HG03159 (cell line): ENCODE measurements at regions not wholly inside any gene's neighbourhood (a gene's known extent, or its start where the extent isn't known, plus 50 kb on each side); places are given as distances from the start of the nearest gene placed in this dataset.
"Not testable (repeated sequence)": the region's sequence is repeated elsewhere in the genome, so short reads cannot be mapped to it uniquely, and the experiment has no call there.

Experiments used
- ATAC-seq: cut with Tn5 transposase; IDR thresholded peaks from one replicate; pipeline ENCODE4 v1.9.1; 2021; ENCODE audit warnings: mild to moderate bottlenecking, moderate library complexity; ENCODE audit not compliant: unreplicated experiment

DNA sequence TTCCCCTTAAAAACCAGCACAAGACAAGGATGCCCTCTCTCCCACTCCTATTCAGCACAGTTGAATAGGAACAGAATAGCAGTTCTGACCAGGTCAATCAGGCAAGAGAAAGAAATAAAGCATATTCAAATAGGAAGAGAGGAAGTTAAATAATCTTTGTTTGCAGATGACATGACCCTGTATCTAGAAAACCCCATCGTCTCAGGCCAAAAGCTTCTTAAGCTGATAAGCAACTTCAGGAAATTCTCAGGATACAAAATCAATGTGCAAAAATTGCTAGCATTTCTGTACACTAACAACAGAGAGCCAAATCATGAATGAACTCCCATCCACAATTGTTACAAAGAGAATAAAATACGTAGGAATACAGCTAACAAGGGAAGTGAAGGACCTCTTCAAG is 394.1 kb upstream of the NFIA start:
- not testable (repeated sequence) for ATAC-seq

DNA sequence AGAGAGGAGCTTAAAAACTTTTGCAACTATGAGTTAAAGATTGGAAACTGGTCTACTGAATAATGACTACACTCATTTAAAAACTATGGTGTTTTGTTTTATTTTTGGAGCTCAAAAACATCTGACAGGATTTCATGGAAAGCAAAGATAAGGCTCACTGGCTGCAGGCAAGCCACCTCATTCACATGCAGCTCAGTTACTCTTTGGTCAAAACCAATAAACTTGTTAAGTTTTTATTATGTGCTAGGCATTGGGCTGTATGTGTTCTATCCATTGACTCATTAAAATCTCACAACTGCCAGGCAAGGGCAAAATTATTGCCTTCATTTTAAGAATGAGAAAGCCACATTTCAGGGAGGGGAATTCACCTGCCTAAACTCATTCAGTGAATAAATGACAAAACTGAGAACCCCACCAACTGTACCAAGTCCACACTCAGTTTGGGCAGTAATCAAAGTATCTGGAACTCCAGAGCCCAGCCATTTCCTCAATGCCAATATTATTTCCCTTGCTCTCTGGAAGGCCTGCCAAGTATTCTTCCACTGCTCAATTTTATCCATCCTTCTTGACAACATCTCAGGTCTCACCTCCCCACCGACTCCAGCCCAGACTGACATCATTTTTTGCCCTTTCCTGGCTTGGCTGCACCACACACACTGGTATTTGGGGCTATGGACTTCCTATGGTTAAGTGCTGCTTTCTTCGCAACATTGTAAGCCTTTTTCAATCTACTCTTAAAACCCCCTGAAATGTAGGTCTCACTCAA is 401.1 kb upstream of the NFIA start:
- ATAC-seq: no peak

DNA sequence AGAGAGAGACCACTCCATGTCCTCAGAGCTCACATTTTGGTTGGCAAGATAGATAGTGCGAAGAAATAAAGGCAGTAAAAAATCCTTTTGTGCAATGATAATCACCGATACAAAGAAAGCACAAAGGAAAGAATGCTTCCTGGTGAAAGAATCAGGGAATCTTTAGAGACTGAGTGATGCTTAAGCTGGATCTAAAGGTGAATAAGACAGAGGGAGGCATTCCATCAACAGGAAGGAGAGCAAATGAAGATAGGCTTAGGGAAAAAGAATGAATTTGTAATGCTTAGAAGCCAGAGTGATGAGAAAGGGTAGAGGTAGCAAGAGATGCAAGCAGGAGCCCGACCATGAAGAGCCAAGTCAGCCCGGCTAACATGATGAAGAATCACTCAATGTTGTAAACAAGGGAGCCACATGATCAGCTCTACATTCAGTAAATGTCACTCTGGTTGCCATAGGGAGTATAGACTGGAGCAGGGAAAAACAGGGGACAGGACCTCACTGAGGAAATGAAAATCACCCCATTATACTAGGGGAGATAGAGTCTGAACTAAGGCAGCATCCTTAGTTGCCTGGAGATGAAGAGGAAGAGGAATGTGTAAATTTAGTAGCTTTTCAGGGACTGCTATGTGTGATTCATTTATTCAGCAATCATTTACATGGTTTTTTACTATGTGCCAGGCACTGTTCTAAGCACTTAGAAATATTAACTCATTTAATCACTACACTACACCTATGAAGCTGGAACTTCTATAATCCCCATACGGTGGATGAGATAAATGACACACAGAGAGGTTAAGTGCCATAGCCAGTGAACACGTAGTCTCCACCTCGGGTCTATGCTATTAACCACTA is 402.6 kb upstream of the NFIA start:
- ATAC-seq: no peak

GRCh38 chr1:60678802-60679201 is 403.6 kb upstream of the NFIA start:
- no peak for ATAC-seq

- ATAC-seq: no peak
Measured at GRCh38 chr1:60678391-60678790, 404.0 kb upstream of the NFIA start.

GRCh38 chr1:60672449-60672848 is 409.9 kb upstream of the NFIA start:
- ATAC-seq: no peak

- no peak for ATAC-seq
Measured at GRCh38 chr1:60670302-60670701, 412.1 kb upstream of the NFIA start.

GRCh38 chr1:60668585-60668984 is 413.8 kb upstream of the NFIA start:
- ATAC-seq: no peak

DNA sequence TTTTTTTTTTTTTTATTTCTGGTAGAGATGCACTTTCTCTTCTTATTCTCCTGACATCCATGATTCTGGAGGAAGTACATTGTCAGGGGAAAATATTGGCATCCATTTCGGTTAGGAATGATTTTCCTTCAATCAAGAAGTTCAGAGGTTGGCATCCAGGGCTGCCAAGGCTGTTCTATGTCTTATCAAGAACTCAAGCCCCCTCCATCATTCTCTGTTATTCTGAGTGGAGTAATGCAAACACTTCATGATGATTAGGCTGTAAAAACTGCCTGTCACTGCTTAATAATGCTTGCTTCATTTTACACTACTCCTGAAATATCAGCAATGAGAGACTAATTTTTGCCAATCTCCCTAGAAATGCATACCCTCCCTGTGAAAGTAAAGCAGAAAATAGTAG is 417.1 kb upstream of the NFIA start:
- ATAC-seq: no peak

- no peak for ATAC-seq
Measured at GRCh38 chr1:60664086-60664625, 418.2 kb upstream of the NFIA start.

DNA sequence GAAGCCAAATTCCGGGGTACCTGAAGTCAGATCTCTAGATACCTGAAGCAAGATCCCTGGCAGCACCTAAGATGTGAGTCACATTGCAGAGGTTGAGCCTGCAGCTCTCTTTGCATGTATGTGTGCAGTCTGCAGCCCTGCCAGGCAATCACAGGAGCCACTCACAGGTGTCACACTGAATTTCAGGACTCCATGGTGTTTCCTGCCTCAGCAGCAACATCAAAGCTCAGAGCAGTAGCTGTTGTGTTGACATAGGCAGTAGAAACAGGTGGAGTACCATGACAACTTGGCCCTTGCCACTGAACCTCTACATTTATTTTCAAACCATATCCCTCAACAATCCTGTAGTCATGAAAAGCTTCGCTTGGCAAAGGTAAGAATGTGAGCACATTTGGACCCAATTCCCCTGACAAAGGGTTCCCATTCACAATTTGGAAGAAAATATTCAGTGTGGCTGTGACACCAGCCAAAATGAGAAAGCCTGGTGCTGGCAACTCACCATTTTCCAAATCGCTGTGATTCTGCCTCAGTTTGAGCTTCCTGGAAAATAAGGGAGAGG is 419.8 kb upstream of the NFIA start:
- no peak for ATAC-seq

DNA sequence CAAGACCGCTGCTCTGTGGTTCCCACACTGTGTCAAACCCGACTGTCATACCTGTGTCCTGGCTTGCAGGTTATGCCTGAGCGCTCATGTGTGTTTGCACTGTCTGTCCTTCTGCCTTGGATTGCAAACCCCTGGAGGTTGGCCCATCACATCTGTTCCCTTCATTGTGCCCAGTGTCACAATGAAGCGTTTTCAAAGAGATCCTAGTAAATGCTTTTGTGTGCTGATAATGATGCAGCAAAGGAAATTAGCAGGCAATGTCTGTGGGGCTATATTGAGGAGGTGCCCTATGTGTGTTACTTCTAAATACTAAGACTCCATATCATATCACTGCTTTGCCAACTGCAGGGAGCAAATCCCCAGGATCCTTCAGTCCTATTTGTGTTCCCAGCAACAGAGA is 424.4 kb upstream of the NFIA start:
- ATAC-seq: no peak

DNA sequence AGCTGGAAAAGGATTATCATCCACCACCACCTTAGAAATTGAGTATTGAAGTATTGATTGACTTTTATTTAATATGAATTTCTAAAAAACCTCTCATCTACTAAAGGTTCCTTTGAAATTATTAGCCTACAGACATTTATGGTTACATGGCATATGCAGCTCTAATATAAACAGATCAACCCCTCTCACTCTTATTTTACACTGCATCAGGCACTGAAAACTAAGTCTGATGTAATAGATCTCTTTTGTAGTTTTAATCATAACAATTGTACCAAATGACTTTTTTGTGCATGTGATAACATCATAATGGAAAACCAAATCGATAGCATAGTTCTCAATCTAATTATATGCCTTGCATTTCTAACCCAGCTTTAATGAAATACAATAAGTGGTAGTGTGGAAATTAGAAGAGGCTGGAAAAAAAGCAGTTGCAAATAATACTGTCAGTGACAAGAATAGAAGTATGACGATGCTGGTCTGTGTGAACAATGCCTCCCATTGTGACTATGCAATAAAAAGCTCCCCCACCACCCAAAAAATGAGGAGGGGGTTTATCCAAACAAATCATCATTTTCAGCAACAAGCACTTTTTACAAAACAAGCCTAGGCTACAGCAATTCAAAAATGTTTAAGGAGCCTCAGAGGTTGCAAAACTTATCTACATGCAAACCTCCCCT is 426.5 kb upstream of the NFIA start:
- ATAC-seq: no peak

- not testable (repeated sequence) for ATAC-seq
Measured at GRCh38 chr1:60640033-60640551, 442.3 kb upstream of the NFIA start.

GRCh38 chr1:60639287-60639686 is 443.1 kb upstream of the NFIA start:
- no peak for ATAC-seq

DNA sequence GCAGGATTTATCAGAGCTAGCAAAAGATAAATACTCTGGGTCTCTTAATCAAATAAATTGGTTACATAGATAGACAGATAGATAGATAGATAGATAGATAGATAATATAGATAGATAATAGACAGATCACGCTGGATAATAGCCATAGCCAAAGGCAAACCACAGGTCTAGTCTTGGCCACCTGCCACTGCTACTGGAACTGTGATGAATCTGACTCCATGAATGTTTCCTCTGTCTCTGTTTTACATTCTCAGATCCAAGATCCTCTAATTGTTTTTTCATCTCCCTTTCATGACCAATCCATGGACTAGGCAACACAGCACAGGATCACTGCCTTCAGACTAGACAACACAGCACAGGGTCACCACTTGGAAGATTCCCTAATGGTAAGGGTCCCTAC is 444.7 kb upstream of the NFIA start:
- ATAC-seq: no peak

DNA sequence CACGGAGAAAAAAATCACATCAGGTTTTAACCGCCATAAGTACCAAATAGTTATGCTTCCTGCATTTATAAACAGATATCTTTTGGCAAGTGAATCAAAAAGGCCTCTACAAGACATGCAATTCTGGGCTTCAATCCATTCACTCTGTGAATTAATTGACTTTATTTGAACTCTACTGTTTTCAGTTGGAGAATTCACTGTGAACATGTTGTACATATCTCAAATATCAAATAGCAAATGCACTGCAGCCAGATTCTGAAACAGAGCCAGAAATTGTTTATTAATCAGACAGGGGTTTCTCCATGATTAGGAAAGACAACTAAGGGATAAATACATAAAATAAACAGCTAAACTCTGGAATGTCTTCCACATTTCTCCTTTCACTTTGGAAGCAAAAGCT is 445.4 kb upstream of the NFIA start:
- no peak for ATAC-seq

GRCh38 chr1:60634106-60634505 is 448.3 kb upstream of the NFIA start:
- ATAC-seq: no peak

DNA sequence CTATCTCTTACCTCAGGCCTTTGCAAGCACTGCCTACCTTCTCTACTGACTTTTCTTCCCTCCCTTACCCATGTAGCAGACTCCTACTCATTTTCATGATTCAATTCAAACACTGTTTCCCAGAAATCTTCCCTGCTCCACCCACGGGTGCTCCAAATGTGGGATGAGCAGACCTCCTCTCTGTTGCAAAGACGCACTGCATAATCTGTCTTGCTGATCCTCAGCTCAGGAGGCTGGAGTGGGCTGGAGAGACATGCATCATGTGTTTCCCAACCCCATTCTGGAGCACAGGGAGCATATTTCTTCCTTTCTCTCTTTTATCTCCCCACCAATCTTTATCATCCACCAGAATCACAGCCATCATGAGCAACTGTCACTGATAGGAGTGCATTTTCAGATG is 459.9 kb upstream of the NFIA start:
- ATAC-seq: no peak

- no peak for ATAC-seq
Measured at GRCh38 chr1:60621368-60621851, 461.0 kb upstream of the NFIA start.

DNA sequence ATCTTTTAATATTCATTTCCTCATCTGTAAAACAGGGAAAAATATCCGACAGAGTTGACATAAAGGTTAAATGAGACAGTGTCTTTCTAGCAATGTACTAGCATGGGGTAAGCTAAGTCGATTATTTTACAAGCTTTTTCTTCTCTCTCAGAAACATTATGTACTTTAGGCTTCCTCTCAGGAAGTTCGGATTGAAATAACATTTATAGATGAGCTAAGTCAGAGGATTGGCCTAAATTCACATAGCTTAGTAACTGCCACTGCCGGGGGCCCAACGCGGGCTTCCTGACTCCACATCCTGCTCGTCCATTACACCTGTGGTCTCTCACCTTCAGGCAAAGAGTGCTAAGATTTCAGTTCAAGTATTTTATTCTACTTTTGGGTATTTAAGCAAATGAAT is 462.3 kb upstream of the NFIA start:
- no peak for ATAC-seq
